HG02973 (cell line): ENCODE measurements at regions not wholly inside any gene's neighbourhood (a gene's known extent, or its start where the extent isn't known, plus 50 kb on each side); places are given as distances from the start of the nearest gene placed in this dataset.
"Not testable (repeated sequence)": the region's sequence is repeated elsewhere in the genome, so short reads cannot be mapped to it uniquely, and the experiment has no call there.

Source experiments
- ATAC-seq: cut with Tn5 transposase; IDR thresholded peaks from one replicate; pipeline ENCODE4 v1.9.1; 2021; ENCODE audit warnings: moderate library complexity; ENCODE audit not compliant: unreplicated experiment

- no peak for ATAC-seq
Observed at GRCh38 chr12:82300611-82301010, 57.6 kb downstream of the CCDC59 start.

- no peak for ATAC-seq
Observed at GRCh38 chr12:82299319-82300025, 58.7 kb downstream of the CCDC59 start.

- no peak for ATAC-seq
Observed at GRCh38 chr12:82290415-82290814, 67.8 kb downstream of the CCDC59 start.

- not testable (repeated sequence) for ATAC-seq
Observed at GRCh38 chr12:82281335-82281734, 76.9 kb downstream of the CCDC59 start.

GRCh38 chr12:82279536-82280058 lies 78.6 kb downstream of the CCDC59 start:
- ATAC-seq: no peak

GRCh38 chr12:82277582-82277981 lies 80.6 kb downstream of the CCDC59 start:
- ATAC-seq: no peak

GRCh38 chr12:82242729-82243128 lies 115.5 kb downstream of the CCDC59 start:
- no peak for ATAC-seq

- no peak for ATAC-seq
Observed at GRCh38 chr12:82225871-82226270, 132.3 kb downstream of the CCDC59 start.

GRCh38 chr12:82223426-82223825 lies 134.8 kb downstream of the CCDC59 start:
- ATAC-seq: no peak

- ATAC-seq: no peak
Observed at GRCh38 chr12:82216475-82216874, 141.7 kb downstream of the CCDC59 start.

GRCh38 chr12:82213761-82214160 lies 144.4 kb downstream of the CCDC59 start:
- no peak for ATAC-seq

GRCh38 chr12:82210882-82211281 lies 147.3 kb downstream of the CCDC59 start:
- ATAC-seq: no peak

GRCh38 chr12:82209533-82209932 lies 148.7 kb downstream of the CCDC59 start:
- no peak for ATAC-seq

GRCh38 chr12:82207556-82207955 lies 150.6 kb downstream of the CCDC59 start:
- no peak for ATAC-seq

- ATAC-seq: no peak
Observed at GRCh38 chr12:82203086-82203485, 155.1 kb downstream of the CCDC59 start.

- ATAC-seq: no peak
Observed at GRCh38 chr12:82187595-82187994, 170.6 kb downstream of the CCDC59 start.

- ATAC-seq: no peak
Observed at GRCh38 chr12:82187011-82187410, 171.2 kb downstream of the CCDC59 start.

- ATAC-seq: no peak
Observed at GRCh38 chr12:82186282-82186681, 171.9 kb downstream of the CCDC59 start.

- no peak for ATAC-seq
Observed at GRCh38 chr12:82184844-82185243, 173.3 kb downstream of the CCDC59 start.

GRCh38 chr12:82182601-82183190 lies 175.5 kb downstream of the CCDC59 start:
- ATAC-seq: no peak

GRCh38 chr12:82176761-82177490 lies 181.3 kb downstream of the CCDC59 start:
- ATAC-seq: no peak

GRCh38 chr12:82176026-82176425 lies 182.2 kb downstream of the CCDC59 start:
- ATAC-seq: no peak
